Activated CD4-positive, alpha-beta T cell treated with anti-CD3 and anti-CD28 coated beads for 36 hours (primary cell): ENCODE measurements at regions not wholly inside any gene's neighbourhood (a gene's known extent, or its start where the extent isn't known, plus 50 kb on each side); places are given as distances from the start of the nearest gene placed in this dataset.

Experiments
- ATAC-seq: fragments of 200-7000 bp; cut with Tn5 transposase; one replicate; pipeline ENCODE4 v1.10.0; 2021; ENCODE audit warnings: mild to moderate bottlenecking, moderate library complexity
- CTCF ChIA-PET: fragments of 350-600 bp; sonication (Branson Sonifier 250); formaldehyde crosslinking; loops from one replicate; lab custom pipeline; 2021; ENCODE audit warnings: antibody characterized with exemption; lab: Charles Lee
- POLR2A ChIA-PET: fragments of 350-600 bp; sonication (Branson Sonifier 250); formaldehyde crosslinking; loops from one replicate; lab custom pipeline; 2021; ENCODE audit warnings: antibody characterized with exemption, inconsistent platforms; lab: Charles Lee
- DNase-seq: peaks from one replicate; pipeline ENCODE4 v3.0.0-alpha.2; 2020
- H3K27ac Mint-ChIP-seq: one replicate; pipeline ENCODE4 v1.8.0; 2021; ENCODE audit warnings: mixed read lengths
- H3K27me3 Mint-ChIP-seq: one replicate; pipeline ENCODE4 v1.8.0; 2021; ENCODE audit warnings: mixed read lengths
- H3K36me3 Mint-ChIP-seq: one replicate; pipeline ENCODE4 v1.8.0; 2021; ENCODE audit warnings: low read depth, mixed read lengths
- H3K4me1 Mint-ChIP-seq: one replicate; pipeline ENCODE4 v1.8.0; 2021; ENCODE audit warnings: mixed read lengths
- H3K4me3 Mint-ChIP-seq: one replicate; pipeline ENCODE4 v1.8.0; 2021; ENCODE audit warnings: mild to moderate bottlenecking, moderate library complexity, mixed read lengths
- H3K9me3 Mint-ChIP-seq: one replicate; pipeline ENCODE4 v1.8.0; 2021; ENCODE audit warnings: low read depth, mixed read lengths
- intact Hi-C, 2 experiments: fragments of 100-400 bp; cut with DNase I in 1 of 2; cut with micrococcal nuclease in 1 of 2; formaldehyde crosslinking; loops; one replicate each; pipeline versions ENCODE4 v1.14.2 to v1.15.1; 2022 to 2024; cut with DNase I, micrococcal nuclease

DNA sequence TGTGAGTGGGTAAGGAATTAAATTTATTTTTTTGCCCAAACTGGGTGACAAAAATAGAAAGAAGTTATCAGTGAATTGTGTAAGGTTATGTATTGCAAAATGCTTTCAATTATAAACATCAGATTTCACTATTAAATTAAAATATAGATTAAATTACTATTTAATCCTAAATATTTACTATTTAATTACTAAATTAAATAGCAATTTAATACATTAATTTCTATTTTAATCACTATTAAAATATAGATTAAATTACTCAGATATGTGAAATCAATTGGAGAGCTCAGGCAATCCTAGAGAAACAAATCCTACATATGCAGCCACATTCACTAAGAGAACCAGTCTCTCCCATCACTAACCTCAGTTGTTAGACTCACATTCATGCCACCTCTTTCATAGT, 2075.8 kb downstream of the MRPL39 start:
- ChIA-PET CTCF (no interaction called here), POLR2A (no interaction called here)
- Mint-ChIP-seq H3K4me3 (no peak overlapping the region), H3K36me3 (no peaks in the 10 kb centered on the region), H3K4me1 (no peaks in the 10 kb centered on the region), H3K27me3 (no peaks in the 10 kb centered on the region), H3K27ac (no peak overlapping the region), H3K9me3 (no peaks in the 10 kb centered on the region)
- intact Hi-C loops: no loop called here
- ATAC-seq: no peak
- DNase-seq: no peak

DNA sequence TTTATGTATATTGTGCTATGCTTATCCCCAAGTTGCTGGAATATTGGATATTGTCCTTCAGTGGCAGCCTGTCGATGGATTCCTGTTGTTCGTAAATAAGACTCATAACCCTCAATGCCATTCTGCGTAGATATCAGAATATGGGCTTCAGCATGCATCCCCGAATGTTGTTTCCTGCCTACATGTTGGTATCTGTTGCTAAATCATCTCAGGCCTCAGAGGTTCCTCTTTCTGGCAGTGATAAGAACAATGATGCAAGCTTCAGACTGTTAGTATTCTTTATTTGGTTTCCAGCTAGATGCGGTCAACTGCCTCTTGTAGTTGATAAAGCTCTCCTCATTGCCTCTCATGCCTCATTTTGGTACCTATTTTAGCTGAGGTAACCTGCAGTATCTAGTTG, 2082.6 kb downstream of the MRPL39 start:
- Mint-ChIP-seq H3K9me3 (no peaks in the 10 kb centered on the region), H3K27me3 (no peaks in the 10 kb centered on the region), H3K4me3 (no peak overlapping the region), H3K4me1 (no peaks in the 10 kb centered on the region), H3K36me3 (no peaks in the 10 kb centered on the region), H3K27ac (no peak overlapping the region)
- intact Hi-C loops: no loop called here
- ChIA-PET POLR2A (no interaction called here), CTCF (no interaction called here)
- DNase-seq: no peak
- no peak for ATAC-seq

DNA sequence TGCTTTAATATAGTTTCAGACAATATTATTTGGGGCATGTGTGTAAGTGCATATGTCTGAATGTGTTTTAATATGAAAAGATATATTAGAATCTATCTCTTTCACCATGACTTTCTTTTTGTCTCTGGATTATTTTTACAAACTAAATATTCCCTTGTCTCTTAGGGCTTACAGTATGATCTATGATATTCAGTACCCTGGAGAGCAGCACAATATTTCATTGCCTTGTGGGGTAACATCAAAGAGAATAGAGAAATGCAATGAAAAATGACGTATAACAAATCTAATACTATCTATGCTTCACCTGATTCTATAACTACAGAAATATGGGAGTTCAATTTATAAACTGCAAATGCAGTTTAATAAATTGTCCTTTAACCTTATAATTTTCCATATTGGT, 2084.5 kb downstream of the MRPL39 start:
- Mint-ChIP-seq H3K4me1 (no peaks in the 10 kb centered on the region), H3K27ac (no peak overlapping the region), H3K9me3 (no peaks in the 10 kb centered on the region), H3K4me3 (no peak overlapping the region), H3K36me3 (no peaks in the 10 kb centered on the region), H3K27me3 (no peaks in the 10 kb centered on the region)
- intact Hi-C loops: no loop called here
- CTCF ChIA-PET: no interaction called here
- ATAC-seq (no peak), DNase-seq (no peak)
- POLR2A ChIA-PET: no interaction called here

DNA sequence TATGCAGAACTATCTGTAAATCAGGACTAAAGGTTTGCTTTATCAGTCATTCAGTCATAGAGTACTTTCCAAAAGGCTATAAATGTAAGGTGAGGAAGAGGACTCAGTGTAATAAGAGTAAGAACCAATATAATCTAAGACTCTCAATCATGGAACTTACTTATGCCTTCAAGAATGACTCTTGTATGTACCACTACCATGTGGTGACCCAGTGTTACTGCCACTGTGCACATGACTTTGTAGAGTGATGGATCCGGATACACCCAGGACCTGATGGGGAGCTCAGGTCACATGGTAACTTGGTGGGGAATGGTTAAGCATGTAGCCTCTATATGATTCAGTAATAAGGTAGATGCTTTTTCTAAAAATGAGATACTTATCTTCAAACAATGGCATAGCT, 2099.8 kb downstream of the MRPL39 start:
- Mint-ChIP-seq H3K4me1 (no peaks in the 10 kb centered on the region), H3K27me3 (no peaks in the 10 kb centered on the region), H3K4me3 (no peak overlapping the region), H3K9me3 (peaks cover 1% of the 10 kb centered on the region), H3K36me3 (no peaks in the 10 kb centered on the region), H3K27ac (no peak overlapping the region)
- ChIA-PET POLR2A (no interaction called here), CTCF (interaction anchor here (0.5 kb wide), 1 partner anchor 24 kb away, joined by 3 read pairs; no protein-coding TSS in a partner anchor)
- ATAC-seq: no peak
- DNase-seq: no peak
- intact Hi-C loops: no loop called here

DNA sequence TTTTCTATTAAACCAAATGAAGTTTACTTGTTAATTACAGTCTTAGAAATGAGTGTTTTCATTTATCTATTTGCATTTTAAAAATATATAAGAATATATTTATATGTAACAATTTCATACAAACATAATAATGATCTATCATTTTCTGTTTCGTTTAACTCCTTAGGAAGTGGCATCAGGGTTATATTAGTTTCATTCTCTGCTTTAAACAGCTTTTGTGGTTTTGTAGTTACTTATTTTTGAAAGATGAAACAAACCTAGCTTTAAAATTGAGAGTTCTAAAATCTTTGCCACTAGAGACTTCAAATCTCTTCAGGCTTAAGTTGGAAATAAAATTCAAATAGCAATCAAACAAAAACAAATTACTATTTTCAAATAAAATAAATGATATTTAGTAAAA, 2110.6 kb downstream of the MRPL39 start:
- no peaks in the 10 kb centered on the region for H3K27me3 Mint-ChIP-seq
- no peaks in the 10 kb centered on the region for H3K4me1 Mint-ChIP-seq
- no peak for ATAC-seq
- CTCF ChIA-PET: no interaction called here
- intact Hi-C loops: no loop called here
- no peak for DNase-seq
- peaks cover 7% of the 10 kb centered on the region for H3K9me3 Mint-ChIP-seq
- no peaks in the 10 kb centered on the region for H3K36me3 Mint-ChIP-seq
- H3K27ac Mint-ChIP-seq: no peak overlapping the region
- no peak overlapping the region for H3K4me3 Mint-ChIP-seq
- POLR2A ChIA-PET: no interaction called here

GRCh38 chr21:23488245-23488644, 2119.0 kb downstream of the MRPL39 start:
- ChIA-PET POLR2A (no interaction called here), CTCF (no interaction called here)
- DNase-seq: no peak
- no peaks in the 10 kb centered on the region for H3K27me3 Mint-ChIP-seq
- no peaks in the 10 kb centered on the region for H3K4me1 Mint-ChIP-seq
- H3K4me3 Mint-ChIP-seq: no peak overlapping the region
- H3K36me3 Mint-ChIP-seq: no peaks in the 10 kb centered on the region
- intact Hi-C loops: no loop called here
- ATAC-seq: no peak
- no peak overlapping the region for H3K27ac Mint-ChIP-seq
- H3K9me3 Mint-ChIP-seq: peaks cover 4% of the 10 kb centered on the region

DNA sequence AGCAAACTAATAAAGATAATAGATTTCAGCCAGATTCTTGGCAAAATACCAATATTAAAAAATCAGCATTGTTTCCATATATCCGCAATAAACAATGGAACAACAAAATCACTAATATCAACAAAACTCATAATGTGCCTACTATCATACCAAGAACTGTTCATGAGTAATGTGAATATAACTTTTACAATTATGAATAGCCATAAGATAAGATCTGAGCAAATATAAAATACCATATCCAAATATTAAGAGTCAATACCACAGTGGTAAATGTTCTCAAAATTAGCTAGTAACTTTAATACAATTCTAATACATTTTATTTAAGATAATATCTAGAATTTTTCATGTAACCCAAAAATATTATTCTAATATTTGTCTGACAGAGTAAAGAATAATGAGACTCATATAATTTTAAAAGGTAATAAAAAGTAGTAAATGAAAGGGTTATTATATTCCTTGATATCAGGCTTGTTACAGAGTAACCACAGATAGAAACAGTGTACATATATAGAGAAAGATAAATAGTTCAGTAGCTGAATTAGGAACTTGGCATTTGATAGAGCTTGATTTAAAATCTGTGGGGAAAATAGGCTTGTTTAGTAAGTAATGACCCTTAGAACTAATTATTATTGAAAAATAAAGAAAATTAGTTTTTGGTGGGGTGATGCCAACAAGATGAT, 2126.6 kb downstream of the MRPL39 start:
- H3K27me3 Mint-ChIP-seq: no peaks in the 10 kb centered on the region
- DNase-seq (no peak), ATAC-seq (no peak)
- H3K4me1 Mint-ChIP-seq: no peaks in the 10 kb centered on the region
- intact Hi-C loops: no loop called here
- H3K27ac Mint-ChIP-seq: no peak overlapping the region
- no peaks in the 10 kb centered on the region for H3K36me3 Mint-ChIP-seq
- no peak overlapping the region for H3K4me3 Mint-ChIP-seq
- POLR2A ChIA-PET: no interaction called here
- CTCF ChIA-PET: no interaction called here
- no peaks in the 10 kb centered on the region for H3K9me3 Mint-ChIP-seq

- Mint-ChIP-seq H3K27me3 (no peaks in the 10 kb centered on the region), H3K36me3 (no peaks in the 10 kb centered on the region), H3K4me1 (no peaks in the 10 kb centered on the region), H3K9me3 (no peaks in the 10 kb centered on the region), H3K27ac (no peak overlapping the region), H3K4me3 (no peak overlapping the region)
- DNase-seq (no peak), ATAC-seq (no peak)
- CTCF ChIA-PET: interaction anchor here (0.7 to 0.9 kb wide), 2 partner anchors 9 to 14 kb away, joined by 3 read pairs; no protein-coding TSS in a partner anchor
- POLR2A ChIA-PET: no interaction called here
- intact Hi-C loops: no loop called here
Measured at GRCh38 chr21:23478381-23478780, 2128.9 kb downstream of the MRPL39 start.

- ChIA-PET POLR2A (no interaction called here), CTCF (no interaction called here)
- no peak overlapping the region for H3K27ac Mint-ChIP-seq
- no peaks in the 10 kb centered on the region for H3K36me3 Mint-ChIP-seq
- H3K4me3 Mint-ChIP-seq: no peak overlapping the region
- ATAC-seq (no peak), DNase-seq (no peak)
- no peaks in the 10 kb centered on the region for H3K27me3 Mint-ChIP-seq
- H3K9me3 Mint-ChIP-seq: no peaks in the 10 kb centered on the region
- intact Hi-C loops: no loop called here
- H3K4me1 Mint-ChIP-seq: no peaks in the 10 kb centered on the region
Measured at GRCh38 chr21:23475281-23476219, 2131.7 kb downstream of the MRPL39 start.

DNA sequence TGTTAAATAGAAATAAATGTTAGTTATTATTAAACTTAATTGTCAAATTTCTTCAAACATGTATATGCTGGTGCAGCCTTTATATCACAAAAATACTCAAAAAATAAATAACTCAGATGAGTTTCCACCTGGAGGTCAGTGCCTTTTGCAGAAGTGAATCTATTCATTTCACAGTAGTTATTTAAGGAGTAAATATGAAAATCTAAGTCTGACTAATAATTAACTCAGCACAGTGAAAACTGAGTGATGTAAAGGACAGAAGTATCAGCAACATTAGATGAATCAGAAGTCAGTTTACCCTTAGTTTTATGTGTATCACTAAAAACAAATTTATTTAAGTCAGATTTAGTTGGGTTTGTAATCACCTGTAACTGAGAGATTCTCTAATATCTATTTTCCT, 2135.4 kb downstream of the MRPL39 start:
- intact Hi-C loops: no loop called here
- ChIA-PET CTCF (no interaction called here), POLR2A (no interaction called here)
- ATAC-seq (no peak), DNase-seq (no peak)
- no peak overlapping the region for H3K4me3 Mint-ChIP-seq
- H3K27ac Mint-ChIP-seq: no peak overlapping the region
- H3K4me1 Mint-ChIP-seq: no peaks in the 10 kb centered on the region
- peaks cover 1% of the 10 kb centered on the region for H3K9me3 Mint-ChIP-seq
- no peaks in the 10 kb centered on the region for H3K27me3 Mint-ChIP-seq
- no peaks in the 10 kb centered on the region for H3K36me3 Mint-ChIP-seq

- POLR2A ChIA-PET: no interaction called here
- CTCF ChIA-PET: no interaction called here
- peaks cover 4% of the 10 kb centered on the region for H3K9me3 Mint-ChIP-seq
- H3K4me3 Mint-ChIP-seq: no peak overlapping the region
- ATAC-seq (no peak), DNase-seq (no peak)
- no peaks in the 10 kb centered on the region for H3K4me1 Mint-ChIP-seq
- no peak overlapping the region for H3K27ac Mint-ChIP-seq
- no peaks in the 10 kb centered on the region for H3K36me3 Mint-ChIP-seq
- intact Hi-C loops: no loop called here
- no peaks in the 10 kb centered on the region for H3K27me3 Mint-ChIP-seq
Measured at GRCh38 chr21:23463365-23463764, 2143.9 kb downstream of the MRPL39 start.

DNA sequence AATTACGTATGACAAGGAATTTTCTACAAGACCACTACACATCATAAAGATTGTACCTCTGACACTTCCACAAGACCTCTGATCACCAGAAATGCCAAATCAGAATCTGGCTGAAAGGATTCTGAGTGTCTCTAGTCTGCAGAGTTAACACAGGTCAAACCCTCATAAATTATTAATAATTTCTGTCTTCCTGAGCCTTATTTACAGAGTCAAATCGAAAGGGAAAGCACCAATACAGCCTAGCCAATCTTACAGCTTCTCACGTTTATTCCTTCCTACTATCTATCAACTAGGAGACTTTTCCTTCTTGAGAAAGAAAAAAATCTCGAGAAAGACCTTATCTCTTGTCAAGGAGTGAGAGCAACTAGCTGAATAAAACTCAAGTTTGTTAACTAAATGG, 2151.6 kb downstream of the MRPL39 start:
- Mint-ChIP-seq H3K36me3 (no peaks in the 10 kb centered on the region), H3K4me3 (no peak overlapping the region), H3K27me3 (no peaks in the 10 kb centered on the region), H3K9me3 (peaks cover 2% of the 10 kb centered on the region), H3K4me1 (no peaks in the 10 kb centered on the region), H3K27ac (no peak overlapping the region)
- CTCF ChIA-PET: no interaction called here
- no peak for ATAC-seq
- intact Hi-C loops: no loop called here
- POLR2A ChIA-PET: no interaction called here
- DNase-seq: no peak
